ENCODE measurements at regions not wholly inside any gene's neighbourhood (a gene's known extent, or its start where the extent isn't known, plus 50 kb on each side); places are given as distances from the start of the nearest gene placed in this dataset.
A peak's percentile ranks its signal among the peaks of the same experiment; 100 is the strongest.

GRCh38 chr1:103469801-103470200, 55.7 kb upstream of the RNPC3 start:
- H3K4me3 ChIP-seq (ENCODE audit: low read depth, low read length), result no peak overlapping the region
- in situ Hi-C loops (cut with HindIII; ENCODE audit: low sequenced_read_pairs), result no loop called here
- no peak for TF ChIP-seq CTCF (IDR thresholded peaks at IDR 0.05; ENCODE audit: low read depth, low read length, missing control alignments)
- no peak for DNase-seq (ENCODE audit: low read depth)

DNA sequence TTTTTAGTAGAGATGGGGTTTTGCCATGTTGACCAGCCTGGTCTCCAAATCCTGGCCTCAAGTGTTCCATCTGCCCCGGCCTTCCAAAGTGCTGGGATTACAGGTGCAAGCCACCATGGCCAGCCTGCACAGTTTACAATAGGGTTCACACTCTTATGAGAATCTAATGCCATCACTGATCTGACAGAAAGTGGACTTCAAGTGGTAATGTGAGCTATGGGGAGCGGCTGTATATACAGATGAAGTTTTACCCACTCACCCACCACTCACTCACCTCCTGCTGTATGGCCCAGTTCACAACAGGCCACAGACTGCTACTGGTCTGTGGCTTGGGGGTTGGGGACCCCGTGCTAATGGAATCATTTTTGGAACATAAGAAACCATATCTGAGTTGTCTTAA, 58.4 kb upstream of the RNPC3 start:
- in situ Hi-C loops (cut with HindIII; ENCODE audit: low sequenced_read_pairs), result no loop called here
- no peak overlapping the region for H3K4me3 ChIP-seq (ENCODE audit: low read depth, low read length)
- DNase-seq (ENCODE audit: low read depth), result no peak
- TF ChIP-seq CTCF (IDR thresholded peaks at IDR 0.05; ENCODE audit: low read depth, low read length, missing control alignments), result no peak

DNA sequence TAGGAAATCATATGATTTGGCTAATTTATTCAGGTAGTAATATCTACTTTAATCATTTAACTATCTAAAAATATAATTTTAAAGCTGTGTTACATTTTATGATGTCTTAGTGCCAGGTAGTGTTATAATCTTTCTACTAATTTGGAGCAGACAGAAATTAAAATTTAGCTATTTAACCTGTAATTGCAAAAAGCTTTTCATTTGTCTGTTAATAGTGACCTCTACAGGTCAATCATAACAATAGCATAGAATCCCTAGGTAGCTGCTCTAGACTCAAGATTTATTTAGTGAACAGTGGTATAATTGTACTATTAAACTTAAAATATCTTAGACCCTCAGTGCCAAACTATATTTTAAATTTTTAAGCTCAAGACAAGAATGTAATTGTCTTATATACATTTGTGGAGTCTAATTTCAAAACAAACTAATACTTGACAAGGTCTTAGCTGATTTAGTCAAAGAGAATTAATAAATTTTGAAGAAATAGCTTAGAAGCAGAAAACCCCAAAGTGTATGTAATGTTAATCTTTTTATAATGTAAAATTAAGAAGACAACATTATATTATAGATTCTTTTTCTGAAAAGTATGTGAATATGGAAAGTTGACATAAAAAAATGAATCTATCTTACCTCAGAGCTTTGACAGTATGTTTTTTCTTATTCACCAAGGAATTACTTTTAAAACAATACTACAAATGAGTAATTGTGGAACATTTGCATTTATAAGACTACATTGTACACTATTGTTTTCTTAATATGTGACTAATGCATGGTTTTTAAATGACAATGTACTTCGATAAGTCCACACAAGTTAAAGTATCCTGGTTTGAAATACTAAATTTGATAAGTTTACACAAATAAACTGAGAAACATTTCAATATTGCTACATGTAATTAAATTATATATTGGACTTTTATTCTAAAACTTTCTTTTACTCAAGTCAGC, 64.1 kb upstream of the RNPC3 start:
- TF ChIP-seq CTCF (IDR thresholded peaks at IDR 0.05; ENCODE audit: low read depth, low read length, missing control alignments), result peak; percentile 11
- H3K4me3 ChIP-seq (ENCODE audit: low read depth, low read length), result no peak overlapping the region
- in situ Hi-C loops (cut with HindIII; ENCODE audit: low sequenced_read_pairs), result no loop called here
- DNase-seq (ENCODE audit: low read depth), result no peak

GRCh38 chr1:103460511-103460910, 65.0 kb upstream of the RNPC3 start:
- H3K4me3 ChIP-seq (ENCODE audit: low read depth, low read length), result no peak overlapping the region
- DNase-seq (ENCODE audit: low read depth), result no peak
- no peak for TF ChIP-seq CTCF (IDR thresholded peaks at IDR 0.05; ENCODE audit: low read depth, low read length, missing control alignments)
- in situ Hi-C loops (cut with HindIII; ENCODE audit: low sequenced_read_pairs), result no loop called here

GRCh38 chr1:103459346-103459745, 66.2 kb upstream of the RNPC3 start:
- no peak for DNase-seq (ENCODE audit: low read depth)
- no peak overlapping the region for H3K4me3 ChIP-seq (ENCODE audit: low read depth, low read length)
- TF ChIP-seq CTCF (IDR thresholded peaks at IDR 0.05; ENCODE audit: low read depth, low read length, missing control alignments), result no peak
- in situ Hi-C loops (cut with HindIII; ENCODE audit: low sequenced_read_pairs), result loop anchor here (5.0 kb wide), 1 partner anchor 352 kb away; the partner anchor contains the start of gene COL11A1

- in situ Hi-C loops (cut with HindIII; ENCODE audit: low sequenced_read_pairs), result loop anchor here (5.0 kb wide), 1 partner anchor 351 kb away; the partner anchor contains the start of gene COL11A1
- no peak for TF ChIP-seq CTCF (IDR thresholded peaks at IDR 0.05; ENCODE audit: low read depth, low read length, missing control alignments)
- no peak for DNase-seq (ENCODE audit: low read depth)
- H3K4me3 ChIP-seq (ENCODE audit: low read depth, low read length), result no peak overlapping the region
These were observed 67.5 kb upstream of the RNPC3 start for GRCh38 chr1:103457886-103458455.

All from astrocyte of the cerebellum (primary cell).